Inflammatory macrophage treated with lipopolysaccharide for 4 hours (primary cell): ENCODE measurements at regions not wholly inside any gene's neighbourhood (a gene's known extent, or its start where the extent isn't known, plus 50 kb on each side); places are given as distances from the start of the nearest gene placed in this dataset.

Experiments used
- DNase-seq: peaks from one replicate; pipeline ENCODE4 v3.0.0-alpha.2; 2020

DNA sequence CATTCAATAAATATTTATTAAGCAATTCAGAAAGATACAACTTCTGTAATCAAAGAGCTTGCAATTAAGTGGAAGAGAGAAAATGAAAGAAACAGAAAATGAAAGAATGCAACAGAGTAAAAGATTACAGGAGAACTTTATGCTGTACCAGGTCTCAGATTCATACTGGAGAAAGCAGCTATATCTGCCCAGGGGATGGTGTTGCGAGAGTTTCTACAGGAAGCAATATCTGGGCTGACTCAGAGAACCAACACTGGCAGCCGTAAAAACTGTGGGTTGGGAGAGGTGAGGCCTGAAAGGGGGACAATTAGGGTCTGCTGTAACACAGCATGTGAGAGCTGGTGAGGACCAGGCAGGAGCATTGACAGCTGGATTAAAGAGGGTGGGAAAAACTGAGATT lies 256.7 kb upstream of the TCF21 start:
- no peak for DNase-seq

- no peak for DNase-seq
These were observed 256.0 kb upstream of the TCF21 start for GRCh38 chr6:133632906-133633305.

DNA sequence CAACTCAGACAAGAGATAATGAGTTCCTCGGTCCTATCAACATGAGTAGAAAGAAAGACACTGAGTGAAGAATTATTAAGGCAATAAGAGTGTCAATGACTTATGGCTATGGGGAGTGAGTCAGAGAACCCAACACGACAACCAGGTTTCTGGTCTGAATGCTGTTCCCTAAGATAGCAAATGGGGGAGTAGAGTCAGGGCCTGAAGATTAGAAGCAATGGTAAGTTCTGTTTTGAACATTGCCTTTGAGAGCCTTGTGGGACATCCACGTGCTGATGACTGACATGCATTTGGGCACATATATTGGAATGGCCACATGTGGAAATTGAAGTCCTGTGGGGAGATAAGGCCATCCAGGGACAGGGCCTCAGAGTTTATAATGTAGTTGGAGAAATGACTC lies 254.4 kb upstream of the TCF21 start:
- DNase-seq = no peak

- no peak for DNase-seq
These were observed 253.5 kb upstream of the TCF21 start for GRCh38 chr6:133635447-133635846.

DNA sequence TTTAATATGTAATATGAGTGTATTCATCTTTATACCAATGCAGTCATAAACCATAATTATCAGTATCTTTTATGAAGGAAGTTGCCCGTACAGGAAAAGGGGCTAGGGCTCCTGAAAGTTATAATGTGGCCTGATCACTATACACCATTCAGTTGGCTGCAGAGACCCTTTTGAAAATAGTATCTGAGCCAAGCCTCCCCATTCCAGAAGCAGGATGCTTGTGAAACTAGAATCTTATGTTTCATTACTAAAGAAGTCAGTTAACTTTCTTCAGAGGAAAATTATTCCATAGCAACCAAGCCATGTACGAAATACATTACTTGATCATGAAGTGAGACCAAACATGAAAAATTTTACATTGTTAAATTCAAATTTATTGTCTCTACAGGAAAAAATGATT lies 251.5 kb upstream of the TCF21 start:
- no peak for DNase-seq

DNA sequence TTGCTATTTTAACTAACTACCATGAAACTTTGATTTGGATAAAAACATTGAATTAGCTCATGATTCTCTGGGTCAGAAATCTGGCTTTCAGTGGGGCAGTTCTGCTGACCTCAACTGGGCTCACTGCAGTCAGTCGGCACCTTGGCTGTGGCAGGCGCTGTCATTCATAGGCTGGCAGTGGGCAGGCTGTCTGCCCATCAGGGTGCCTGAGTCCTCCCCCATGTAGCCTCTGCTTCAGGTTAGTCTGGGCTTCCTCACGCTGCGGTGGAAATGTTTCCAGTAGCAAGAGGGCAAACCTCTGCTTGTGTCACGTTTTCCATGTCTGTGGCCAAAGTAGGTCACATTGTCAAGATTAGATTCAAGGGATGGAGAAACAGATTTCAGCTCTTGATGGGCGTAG lies 251.0 kb upstream of the TCF21 start:
- no peak for DNase-seq

DNA sequence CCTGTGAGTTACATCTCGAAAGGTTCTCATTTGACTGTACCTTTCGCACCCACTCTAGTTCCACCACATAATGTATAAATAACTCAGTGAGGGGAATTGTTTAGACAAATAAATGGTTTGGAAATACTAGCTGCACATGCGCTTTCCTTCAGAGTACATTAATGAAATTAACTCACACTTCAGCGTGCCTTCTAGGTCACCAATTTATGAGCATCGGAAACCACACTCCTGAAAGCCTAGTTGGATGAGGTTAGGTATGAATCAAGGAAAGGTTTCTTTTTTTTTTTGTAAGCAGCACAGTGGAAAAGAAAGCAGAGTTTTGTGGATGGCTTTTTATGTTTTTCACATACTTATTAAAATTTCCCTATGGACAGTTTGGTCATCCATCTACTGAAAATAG lies 247.8 kb upstream of the TCF21 start:
- DNase-seq = no peak

DNA sequence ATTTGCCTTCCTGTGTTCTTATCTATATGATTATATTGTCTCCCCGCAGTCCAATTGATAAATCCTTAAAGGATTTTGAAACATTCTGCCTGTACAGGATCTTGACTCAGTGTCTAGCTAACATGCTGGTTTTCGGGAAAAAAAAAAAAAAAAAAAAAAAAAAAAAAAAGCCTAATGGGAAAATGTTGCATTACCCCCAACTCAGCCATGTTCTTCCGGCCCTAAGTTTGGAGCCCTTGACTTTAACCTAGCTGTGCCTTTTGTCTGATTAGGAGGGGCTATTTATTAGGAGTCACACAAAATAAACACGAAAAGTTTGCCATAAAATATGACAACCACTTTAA lies 244.4 kb upstream of the TCF21 start:
- no peak for DNase-seq

- no peak for DNase-seq
These were observed 243.9 kb upstream of the TCF21 start for GRCh38 chr6:133644892-133645619.

DNA sequence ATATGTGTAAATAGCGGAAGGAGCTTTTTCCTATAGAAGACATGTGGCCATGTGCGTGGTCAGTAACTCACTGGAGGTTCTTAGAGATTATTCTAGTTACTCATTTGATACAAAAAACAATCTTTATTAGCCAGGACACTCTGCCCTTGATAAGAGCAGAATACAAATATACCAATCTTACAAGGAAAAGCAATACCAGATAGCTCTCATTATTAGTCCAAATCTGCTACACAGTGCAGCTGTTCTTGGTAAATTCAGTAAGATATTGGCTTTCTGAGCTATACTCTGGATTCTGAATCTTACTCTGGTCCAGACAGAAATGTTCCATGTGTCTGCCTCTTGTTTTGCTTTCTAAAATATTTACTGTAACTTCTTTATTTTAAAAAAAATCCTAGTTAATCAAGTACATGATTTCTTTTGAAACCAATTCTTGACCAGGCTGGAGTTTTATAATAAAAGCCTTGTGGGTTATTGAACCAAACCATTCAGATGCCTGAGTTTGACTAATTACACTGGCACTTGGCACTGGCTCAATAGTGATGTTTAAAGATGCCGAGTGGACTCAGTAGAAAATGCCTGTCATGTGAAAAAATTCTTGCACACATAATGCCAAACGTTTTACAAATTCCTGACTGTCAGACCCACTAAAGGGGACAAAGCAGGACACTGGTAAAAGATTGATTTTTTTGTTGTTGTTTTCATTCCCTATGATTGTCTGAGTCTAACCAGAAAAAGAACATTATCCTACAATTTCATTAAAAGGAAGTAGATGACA lies 242.8 kb upstream of the TCF21 start:
- DNase-seq = no peak

DNA sequence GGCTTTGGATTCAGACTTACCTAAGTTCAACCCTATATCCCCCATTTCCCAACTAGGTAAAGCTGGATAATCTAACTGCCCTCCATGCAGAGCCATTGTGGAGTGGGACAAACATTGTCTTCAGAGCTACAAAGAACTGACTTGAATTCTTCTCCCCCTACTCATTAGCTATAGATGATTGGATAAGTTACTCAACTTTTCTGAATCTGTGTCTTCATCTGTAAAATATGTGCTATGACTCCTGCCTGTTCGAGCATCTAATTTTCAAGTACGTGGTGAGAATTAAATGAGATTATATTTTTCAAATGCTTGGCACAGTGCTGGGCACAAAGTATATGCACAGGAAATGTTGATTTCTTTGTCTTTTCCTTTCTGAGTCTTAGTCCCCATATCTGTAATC lies 240.3 kb upstream of the TCF21 start:
- DNase-seq = no peak

DNA sequence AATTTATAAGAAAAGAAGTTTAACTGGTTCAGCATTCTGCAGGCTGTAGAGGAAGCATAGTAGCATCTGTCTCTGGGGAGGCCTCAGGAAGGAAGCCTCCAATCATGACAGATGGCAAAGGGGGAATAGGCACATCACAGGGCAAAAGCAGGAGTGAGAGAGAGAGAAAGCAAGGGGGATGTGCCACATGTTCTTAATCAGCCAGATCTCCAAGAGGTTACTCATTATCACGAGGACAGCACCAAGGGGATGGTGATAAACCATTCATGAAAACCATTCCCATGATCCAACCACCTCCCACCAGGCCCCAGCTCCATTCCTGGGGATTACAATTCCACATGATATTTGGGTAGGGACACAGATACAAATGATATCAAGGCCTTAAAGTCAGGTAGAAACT lies 217.5 kb upstream of the TCF21 start:
- no peak for DNase-seq

DNA sequence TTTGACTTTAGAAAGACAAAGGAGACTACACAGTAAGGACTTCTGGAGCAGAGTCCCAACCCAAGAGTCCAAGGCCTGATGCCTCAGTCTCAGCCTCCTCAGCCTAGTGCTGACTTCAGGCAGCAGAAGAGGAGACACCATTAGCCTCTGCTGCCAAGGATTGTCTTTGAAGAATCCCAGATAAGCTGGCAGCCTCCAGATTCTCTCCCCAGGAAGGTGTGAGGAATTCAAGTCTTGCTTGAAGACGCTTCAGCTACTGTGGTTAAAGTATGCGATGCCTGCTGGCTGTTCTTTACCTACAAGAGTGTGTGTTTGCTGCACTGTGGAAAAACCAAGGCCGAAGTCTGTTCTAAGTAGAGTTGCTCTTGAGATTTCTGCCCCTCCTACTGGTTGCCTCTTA lies 215.9 kb upstream of the TCF21 start:
- DNase-seq = no peak

- no peak for DNase-seq
These were observed 214.3 kb upstream of the TCF21 start for GRCh38 chr6:133674661-133675060.

- DNase-seq = no peak
These were observed 207.9 kb upstream of the TCF21 start for GRCh38 chr6:133680994-133681393.

- no peak for DNase-seq
These were observed 207.0 kb upstream of the TCF21 start for GRCh38 chr6:133681891-133682290.

GRCh38 chr6:133682506-133683307 lies 206.2 kb upstream of the TCF21 start:
- DNase-seq = no peak

DNA sequence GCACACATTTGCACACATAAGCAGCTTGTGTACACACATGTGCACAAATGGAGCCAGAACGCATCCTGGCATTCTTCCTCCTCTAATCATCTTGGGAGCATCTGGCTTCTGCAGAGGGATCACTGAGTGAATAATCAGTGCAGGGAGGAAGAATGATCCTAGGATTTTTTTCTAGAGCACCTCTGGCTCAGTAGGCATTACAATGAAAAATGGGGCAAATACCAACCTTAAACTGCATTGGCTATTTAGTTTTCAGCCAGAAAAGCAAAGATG lies 205.7 kb upstream of the TCF21 start:
- no peak for DNase-seq

- DNase-seq = no peak
These were observed 205.3 kb upstream of the TCF21 start for GRCh38 chr6:133683606-133684005.

GRCh38 chr6:133688705-133689492 lies 200.0 kb upstream of the TCF21 start:
- DNase-seq = no peak

DNA sequence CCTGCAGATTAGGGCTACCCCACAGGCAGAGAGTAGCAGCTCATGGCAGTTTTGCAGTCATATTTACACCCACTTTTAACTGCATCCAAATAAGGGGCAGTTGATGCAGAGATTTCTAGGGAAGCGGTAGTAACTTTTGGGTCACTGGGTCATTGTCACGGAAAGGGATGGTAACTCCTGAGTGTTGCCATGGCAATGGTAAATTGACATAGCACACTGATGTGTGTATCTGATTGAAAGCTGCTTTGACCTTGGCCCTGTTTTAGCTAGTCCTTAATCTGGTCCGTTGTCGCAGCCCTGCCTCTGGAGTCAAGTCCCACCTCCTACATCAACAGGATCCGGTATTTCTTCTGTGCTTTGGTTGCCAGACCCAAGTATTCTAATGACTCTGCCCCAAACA lies 199.1 kb upstream of the TCF21 start:
- DNase-seq = no peak

DNA sequence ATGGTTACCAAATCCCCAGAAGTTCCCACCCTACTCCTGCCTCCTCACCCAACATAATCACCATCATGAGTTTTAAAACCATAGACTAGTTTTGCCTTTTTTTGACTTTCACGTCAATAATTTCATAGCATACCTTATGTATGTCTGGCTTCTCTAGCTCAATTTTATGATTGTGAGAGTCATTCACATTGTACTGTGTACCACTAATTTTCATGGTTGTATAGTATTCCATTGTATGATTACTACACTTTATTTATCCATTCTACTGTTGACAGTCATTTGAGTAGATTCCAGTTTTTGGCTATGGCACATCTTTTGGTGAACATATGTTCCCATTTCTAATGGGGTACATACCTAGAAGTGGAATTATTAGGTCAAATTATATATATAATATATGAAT lies 195.3 kb upstream of the TCF21 start:
- DNase-seq = no peak

DNA sequence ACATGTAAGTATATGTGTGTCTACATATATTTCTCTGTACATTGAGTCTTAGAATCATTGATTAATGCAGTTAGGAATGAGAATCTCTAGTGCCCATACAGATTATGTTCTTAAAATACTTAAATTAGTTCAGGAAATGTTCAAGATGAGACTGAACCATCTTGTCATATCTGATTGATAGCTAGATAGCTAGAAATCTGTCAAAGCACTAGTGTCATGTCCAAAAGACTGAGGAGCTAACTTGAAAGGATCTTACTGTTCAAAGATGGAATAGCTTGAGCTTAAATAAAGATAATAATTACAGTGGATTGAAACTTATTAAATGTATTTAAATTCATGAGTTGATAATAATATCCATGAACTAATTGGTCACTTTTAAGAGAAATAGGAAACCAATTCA lies 191.7 kb upstream of the TCF21 start:
- no peak for DNase-seq
